ENCODE measurements at regions not wholly inside any gene's neighbourhood (a gene's known extent, or its start where the extent isn't known, plus 50 kb on each side); places are given as distances from the start of the nearest gene placed in this dataset.

- Histone ChIP-seq H3K27me3 (replicated peaks; ENCODE audit: insufficient read depth) (no peaks in the 10 kb centered on the region), H2AFZ (no peak overlapping the region), H3K9me3 (ENCODE audit: low read depth) (no peaks in the 10 kb centered on the region), H3K27ac (no peak overlapping the region), H3F3A (ENCODE audit: insufficient read depth) (no peaks in the 10 kb centered on the region), H3K79me2 (ENCODE audit: insufficient read depth) (no peaks in the 10 kb centered on the region), H3K4me2 (ENCODE audit: unreplicated experiment) (no peak overlapping the region), H4K20me1 (ENCODE audit: insufficient read depth) (no peaks in the 10 kb centered on the region), H3K9ac (no peak overlapping the region), H3K9me2 (ENCODE audit: insufficient read depth) (0 out of 2 replicates have a peak, but pooled peaks cover 3% of the 10 kb centered on the region), H3K36me3 (ENCODE audit: low read depth) (no peaks in the 10 kb centered on the region), H3K4me3 (no peak overlapping the region), H3K4me1 (ENCODE audit: insufficient read depth) (no peaks in the 10 kb centered on the region)
- TF ChIP-seq EZH2 (IDR thresholded peaks at IDR 0.05; ENCODE audit: insufficient read depth, poor library complexity, severe bottlenecking) = no peak
- no peak for TF ChIP-seq EZH2phosphoT487 (IDR thresholded peaks at IDR 0.05; ENCODE audit: insufficient read depth, low read depth)
- in situ Hi-C loops (cut with MboI) = no loop called here
- DNase-seq = no peak
These were observed 182.4 kb upstream of the ADGRL2 start for GRCh38 chr1:81618376-81618775.

GRCh38 chr1:81617308-81617967 lies 183.3 kb upstream of the ADGRL2 start:
- Histone ChIP-seq H3K4me2 (ENCODE audit: unreplicated experiment) (no peak overlapping the region), H4K20me1 (ENCODE audit: insufficient read depth) (no peaks in the 10 kb centered on the region), H2AFZ (peak overlapping the region; percentile 25; the same call in 1 of the 2 replicates), H3K4me1 (ENCODE audit: insufficient read depth) (no peaks in the 10 kb centered on the region), H3K27me3 (replicated peaks; ENCODE audit: insufficient read depth) (no peaks in the 10 kb centered on the region), H3K79me2 (ENCODE audit: insufficient read depth) (no peaks in the 10 kb centered on the region), H3K9ac (no peak overlapping the region), H3K36me3 (ENCODE audit: low read depth) (no peaks in the 10 kb centered on the region), H3K27ac (no peak overlapping the region), H3K4me3 (no peak overlapping the region), H3K9me3 (ENCODE audit: low read depth) (no peaks in the 10 kb centered on the region), H3K9me2 (ENCODE audit: insufficient read depth) (no peaks in the 10 kb centered on the region), H3F3A (ENCODE audit: insufficient read depth) (no peaks in the 10 kb centered on the region)
- in situ Hi-C loops (cut with MboI) = no loop called here
- 60 to 63% methylated on average over 9 of the region's 9 CpGs for WGBS, 2 experiments (ENCODE audit: low coverage in 1 of 2, low lambda C conversion rate in 2 of 2, missing lambda C conversion rate in 2 of 2)
- peak; percentile 55 for DNase-seq
- no peak for TF ChIP-seq EZH2phosphoT487 (IDR thresholded peaks at IDR 0.05; ENCODE audit: insufficient read depth, low read depth)
- no peak for TF ChIP-seq EZH2 (IDR thresholded peaks at IDR 0.05; ENCODE audit: insufficient read depth, poor library complexity, severe bottlenecking)

DNA sequence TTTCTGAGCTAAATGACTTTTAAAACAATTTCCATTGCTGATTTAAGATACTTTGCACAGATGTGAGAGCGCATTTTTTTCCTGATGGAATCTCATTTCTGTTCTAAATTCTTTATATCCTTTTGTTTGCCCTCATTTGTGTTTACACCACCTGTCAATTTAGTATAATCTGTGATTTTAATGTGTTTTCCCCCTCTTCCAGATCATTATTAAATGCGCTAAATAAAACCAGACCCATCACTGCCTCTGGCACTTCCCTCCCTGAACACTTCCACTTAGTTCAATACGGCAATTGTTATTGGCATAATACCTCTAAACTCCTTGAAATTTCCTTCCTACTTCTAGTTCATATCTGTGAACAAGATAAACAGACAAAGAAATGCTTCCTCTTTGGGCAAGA lies 186.9 kb upstream of the ADGRL2 start:
- in situ Hi-C loops (cut with MboI) = no loop called here
- Histone ChIP-seq H3K9ac (no peak overlapping the region), H3K9me3 (ENCODE audit: low read depth) (no peaks in the 10 kb centered on the region), H3K27me3 (replicated peaks; ENCODE audit: insufficient read depth) (no peaks in the 10 kb centered on the region), H3K4me2 (ENCODE audit: unreplicated experiment) (no peak overlapping the region), H3K79me2 (ENCODE audit: insufficient read depth) (no peaks in the 10 kb centered on the region), H3K27ac (no peak overlapping the region), H3K4me1 (ENCODE audit: insufficient read depth) (no peaks in the 10 kb centered on the region), H3F3A (ENCODE audit: insufficient read depth) (no peaks in the 10 kb centered on the region), H4K20me1 (ENCODE audit: insufficient read depth) (no peaks in the 10 kb centered on the region), H3K9me2 (ENCODE audit: insufficient read depth) (no peaks in the 10 kb centered on the region), H2AFZ (no peak overlapping the region), H3K4me3 (no peak overlapping the region), H3K36me3 (ENCODE audit: low read depth) (no peaks in the 10 kb centered on the region)
- WGBS, 2 experiments (ENCODE audit: low coverage in 1 of 2, low lambda C conversion rate in 2 of 2, missing lambda C conversion rate in 2 of 2) = 48 to 53% methylated on average over 3 of the region's 3 CpGs
- no peak for TF ChIP-seq EZH2 (IDR thresholded peaks at IDR 0.05; ENCODE audit: insufficient read depth, poor library complexity, severe bottlenecking)
- TF ChIP-seq EZH2phosphoT487 (IDR thresholded peaks at IDR 0.05; ENCODE audit: insufficient read depth, low read depth) = no peak
- DNase-seq = no peak

DNA sequence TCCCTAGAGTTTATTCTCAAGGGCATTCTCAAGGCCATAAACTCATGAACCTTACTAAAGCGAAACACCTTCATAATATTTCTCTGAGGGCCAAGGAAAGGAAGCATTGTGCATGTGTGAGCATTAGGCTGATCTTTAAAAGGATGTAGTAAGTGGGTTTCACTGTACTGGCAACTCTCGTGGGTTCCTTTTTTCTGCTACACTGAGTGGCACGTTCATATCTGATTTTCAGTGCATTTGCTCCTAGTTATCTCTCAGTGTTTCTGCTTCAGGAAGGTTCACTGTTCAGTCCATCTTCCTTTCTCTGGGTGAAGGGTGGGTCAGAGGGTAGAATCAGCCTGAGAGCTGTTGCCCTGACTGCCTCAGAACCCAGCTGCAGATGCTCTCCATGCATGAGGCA lies 192.8 kb upstream of the ADGRL2 start:
- H3K9me2 ChIP-seq (ENCODE audit: insufficient read depth) = no peaks in the 10 kb centered on the region
- H3K36me3 ChIP-seq (ENCODE audit: low read depth) = no peaks in the 10 kb centered on the region
- DNase-seq = no peak
- H3F3A ChIP-seq (ENCODE audit: insufficient read depth) = no peaks in the 10 kb centered on the region
- H4K20me1 ChIP-seq (ENCODE audit: insufficient read depth) = no peaks in the 10 kb centered on the region
- WGBS, 2 experiments (ENCODE audit: low coverage in 1 of 2, low lambda C conversion rate in 2 of 2, missing lambda C conversion rate in 2 of 2) = 73% methylated on average over 3 of the region's 3 CpGs
- no peaks in the 10 kb centered on the region for H3K27me3 ChIP-seq (replicated peaks; ENCODE audit: insufficient read depth)
- no peak overlapping the region for H3K4me2 ChIP-seq (ENCODE audit: unreplicated experiment)
- no peak overlapping the region for H2AFZ ChIP-seq
- H3K79me2 ChIP-seq (ENCODE audit: insufficient read depth) = no peaks in the 10 kb centered on the region
- no peak overlapping the region for H3K4me3 ChIP-seq
- H3K9me3 ChIP-seq (ENCODE audit: low read depth) = no peaks in the 10 kb centered on the region
- no peak overlapping the region for H3K9ac ChIP-seq
- no peak overlapping the region for H3K27ac ChIP-seq
- no peaks in the 10 kb centered on the region for H3K4me1 ChIP-seq (ENCODE audit: insufficient read depth)
- in situ Hi-C loops (cut with MboI) = no loop called here
- TF ChIP-seq EZH2phosphoT487 (IDR thresholded peaks at IDR 0.05; ENCODE audit: insufficient read depth, low read depth) (no peak), EZH2 (IDR thresholded peaks at IDR 0.05; ENCODE audit: insufficient read depth, poor library complexity, severe bottlenecking) (no peak)

DNA sequence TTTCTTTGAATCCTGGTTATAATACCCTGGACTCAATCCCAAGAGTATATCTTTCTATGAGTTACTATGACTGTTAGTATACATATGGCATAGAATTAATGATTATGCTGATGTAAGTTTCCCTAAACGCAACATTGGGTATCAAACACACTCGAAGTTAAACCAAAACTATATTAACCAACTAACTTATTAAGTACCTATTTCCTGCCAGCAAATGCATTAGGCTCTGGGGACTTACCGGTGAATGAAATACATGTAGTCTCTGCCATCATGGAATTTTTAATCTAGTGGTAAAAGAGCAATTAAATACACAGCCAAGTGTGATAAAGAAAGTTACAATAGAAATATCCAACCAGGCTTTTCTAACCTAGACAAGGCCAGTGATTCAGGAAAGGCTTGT lies 193.6 kb upstream of the ADGRL2 start:
- WGBS, 2 experiments (ENCODE audit: low coverage in 1 of 2, low lambda C conversion rate in 2 of 2, missing lambda C conversion rate in 2 of 2) = 66 to 74% methylated on average over 3 of the region's 3 CpGs
- in situ Hi-C loops (cut with MboI) = no loop called here
- no peak overlapping the region for H3K9ac ChIP-seq
- no peak overlapping the region for H3K4me3 ChIP-seq
- no peak overlapping the region for H3K27ac ChIP-seq
- TF ChIP-seq EZH2 (IDR thresholded peaks at IDR 0.05; ENCODE audit: insufficient read depth, poor library complexity, severe bottlenecking) (no peak), EZH2phosphoT487 (IDR thresholded peaks at IDR 0.05; ENCODE audit: insufficient read depth, low read depth) (no peak)
- no peak for DNase-seq
- no peaks in the 10 kb centered on the region for H3K36me3 ChIP-seq (ENCODE audit: low read depth)
- H2AFZ ChIP-seq = no peak overlapping the region
- no peaks in the 10 kb centered on the region for H3K27me3 ChIP-seq (replicated peaks; ENCODE audit: insufficient read depth)
- H3K79me2 ChIP-seq (ENCODE audit: insufficient read depth) = no peaks in the 10 kb centered on the region
- no peak overlapping the region for H3K4me2 ChIP-seq (ENCODE audit: unreplicated experiment)
- no peaks in the 10 kb centered on the region for H3K9me2 ChIP-seq (ENCODE audit: insufficient read depth)
- H3K9me3 ChIP-seq (ENCODE audit: low read depth) = no peaks in the 10 kb centered on the region
- no peaks in the 10 kb centered on the region for H3K4me1 ChIP-seq (ENCODE audit: insufficient read depth)
- no peaks in the 10 kb centered on the region for H4K20me1 ChIP-seq (ENCODE audit: insufficient read depth)
- no peaks in the 10 kb centered on the region for H3F3A ChIP-seq (ENCODE audit: insufficient read depth)

All from GM23248 (cell line).